ENCODE measurements at regions not wholly inside any gene's neighbourhood (a gene's known extent, or its start where the extent isn't known, plus 50 kb on each side); places are given as distances from the start of the nearest gene placed in this dataset.

DNA sequence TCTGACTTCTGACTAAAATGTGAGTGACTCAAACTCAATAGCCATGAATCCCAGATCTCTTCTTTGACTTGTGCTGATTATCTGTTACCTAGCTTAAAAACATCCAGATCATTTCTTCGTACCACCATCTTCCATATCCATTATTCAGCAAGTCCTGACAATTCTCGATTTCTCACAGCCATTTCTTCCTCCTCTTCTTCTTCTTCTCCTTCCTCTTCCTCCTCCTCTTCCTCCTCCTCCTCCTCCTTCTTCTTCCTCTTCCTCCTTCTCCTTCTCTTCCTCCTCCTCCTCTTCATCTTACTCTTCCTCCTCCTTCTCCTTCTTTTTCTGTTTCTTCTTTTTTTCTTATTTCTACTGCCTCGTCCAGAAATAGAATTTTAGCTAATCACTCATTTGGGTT lies 77.0 kb upstream of the MAP1B start:
- H3K36me3 ChIP-seq (replicated peaks in 1 of 2) = no peaks in the 10 kb centered on the region
- no peaks in the 10 kb centered on the region for H3K4me1 ChIP-seq (replicated peaks in 1 of 2)
- no peak overlapping the region for H3K27ac ChIP-seq
- H3K27me3 ChIP-seq = no peaks in the 10 kb centered on the region
- TF ChIP-seq POLR2A (IDR thresholded peaks at IDR 0.05) = no peak
- no peak for TF ChIP-seq CTCF (IDR thresholded peaks at IDR 0.05)
- no peaks in the 10 kb centered on the region for H3K9me3 ChIP-seq (replicated peaks in 1 of 3)
- H3K4me3 ChIP-seq = no peak overlapping the region
- WGBS, 4 donors = 89 to 94% (median 89%) methylated on average over 3 of the region's 3 CpGs
- no peak for DNase-seq
- intact Hi-C loops (cut with DNase I) = no loop called here

DNA sequence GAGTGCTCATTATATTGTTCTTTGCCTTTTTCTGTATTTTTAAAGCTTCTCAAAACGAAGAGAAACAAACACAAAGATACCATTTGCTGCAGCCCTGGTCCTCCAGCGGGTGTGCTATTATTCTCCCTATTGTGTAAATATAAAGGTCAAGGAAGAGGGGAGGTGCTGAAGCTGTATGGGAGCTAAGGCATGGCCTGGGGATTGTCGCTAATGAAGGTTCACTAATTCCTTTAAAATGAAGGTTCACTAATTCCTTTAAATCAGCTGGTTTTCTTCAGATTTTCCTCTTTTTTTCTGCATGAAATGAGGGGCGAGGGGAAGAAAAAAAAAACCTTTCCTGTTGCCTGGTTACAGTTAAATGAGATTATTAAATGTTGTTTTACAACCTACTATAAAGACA lies 74.5 kb upstream of the MAP1B start:
- DNase-seq = no peak
- Histone ChIP-seq H3K4me3 (no peak overlapping the region), H3K27me3 (no peaks in the 10 kb centered on the region), H3K36me3 (replicated peaks in 1 of 2) (no peaks in the 10 kb centered on the region), H3K27ac (no peak overlapping the region), H3K4me1 (replicated peaks in 1 of 2) (no peaks in the 10 kb centered on the region), H3K9me3 (replicated peaks in 1 of 3) (no peaks in the 10 kb centered on the region)
- intact Hi-C loops (cut with DNase I) = no loop called here
- TF ChIP-seq CTCF (IDR thresholded peaks at IDR 0.05) (no peak), POLR2A (IDR thresholded peaks at IDR 0.05) (no peak)
- WGBS, 4 donors = 43 to 53% (median 50%) methylated on average over 4 of the region's 4 CpGs

DNA sequence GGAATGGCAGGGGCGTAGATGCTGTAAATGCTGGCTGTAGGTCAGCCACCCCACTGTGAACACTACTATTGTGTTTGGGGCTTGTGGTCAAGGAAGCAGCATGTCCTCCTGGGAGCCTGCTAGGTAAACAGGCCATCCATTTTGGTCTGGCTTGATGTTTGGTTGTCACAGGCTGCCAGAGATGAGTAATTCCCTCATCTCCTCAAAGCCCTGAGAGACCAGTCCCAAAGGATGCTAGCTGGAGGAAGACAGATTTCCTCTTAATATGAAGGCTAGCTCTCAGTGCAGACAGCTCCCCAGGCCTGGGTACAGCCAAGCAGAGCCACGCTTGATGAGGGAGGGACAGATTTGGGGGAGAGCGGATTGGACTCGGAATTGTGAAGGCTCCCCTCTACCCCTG lies 72.5 kb upstream of the MAP1B start:
- TF ChIP-seq POLR2A (IDR thresholded peaks at IDR 0.05) (no peak), CTCF (IDR thresholded peaks at IDR 0.05) (no peak)
- no peak overlapping the region for H3K4me3 ChIP-seq
- H3K27ac ChIP-seq = no peak overlapping the region
- 72 to 77% (median 74%) methylated on average over 4 of the region's 4 CpGs for WGBS, 4 donors
- H3K9me3 ChIP-seq (replicated peaks in 1 of 3) = no peaks in the 10 kb centered on the region
- H3K27me3 ChIP-seq = no peaks in the 10 kb centered on the region
- no peak for DNase-seq
- intact Hi-C loops (cut with DNase I) = no loop called here
- H3K4me1 ChIP-seq (replicated peaks in 1 of 2) = no peaks in the 10 kb centered on the region
- H3K36me3 ChIP-seq (replicated peaks in 1 of 2) = no peaks in the 10 kb centered on the region

- TF ChIP-seq CTCF (IDR thresholded peaks at IDR 0.05) (no peak), POLR2A (IDR thresholded peaks at IDR 0.05) (no peak)
- H3K4me1 ChIP-seq (replicated peaks in 1 of 2) = no peaks in the 10 kb centered on the region
- no peaks in the 10 kb centered on the region for H3K27me3 ChIP-seq
- H3K4me3 ChIP-seq = no peak overlapping the region
- no peak for DNase-seq
- WGBS, 4 donors = 72 to 84% (median 78%) methylated on average over 3 of the region's 3 CpGs
- intact Hi-C loops (cut with DNase I) = no loop called here
- no peaks in the 10 kb centered on the region for H3K36me3 ChIP-seq (replicated peaks in 1 of 2)
- no peak overlapping the region for H3K27ac ChIP-seq
- H3K9me3 ChIP-seq (replicated peaks in 1 of 3) = no peaks in the 10 kb centered on the region
Measured at GRCh38 chr5:72035831-72036230, 71.4 kb upstream of the MAP1B start.
